22Rv1 (cell line): ENCODE measurements at regions not wholly inside any gene's neighbourhood (a gene's known extent, or its start where the extent isn't known, plus 50 kb on each side); places are given as distances from the start of the nearest gene placed in this dataset.

Experiments used
- CTCF ChIP-seq: fragments of 450-650 bp; IDR thresholded peaks from 2 replicates; pipeline ENCODE4 v1.5.1; 2017; ENCODE audit warnings: mild to moderate bottlenecking
- ZFX ChIP-seq: fragments of 450-650 bp; IDR thresholded peaks from 2 replicates; pipeline ENCODE4 v1.6.1; 2017; ENCODE audit warnings: antibody characterized with exemption, borderline replicate concordance

GRCh38 chr4:108529102-108529501 is 91.3 kb upstream of the RPL34 start:
- TF ChIP-seq CTCF (no peak), ZFX (no peak)
